ENCODE measurements at regions not wholly inside any gene's neighbourhood (a gene's known extent, or its start where the extent isn't known, plus 50 kb on each side); places are given as distances from the start of the nearest gene placed in this dataset.
"Not testable (repeated sequence)": the region's sequence is repeated elsewhere in the genome, so short reads cannot be mapped to it uniquely, and the experiment has no call there.

DNA sequence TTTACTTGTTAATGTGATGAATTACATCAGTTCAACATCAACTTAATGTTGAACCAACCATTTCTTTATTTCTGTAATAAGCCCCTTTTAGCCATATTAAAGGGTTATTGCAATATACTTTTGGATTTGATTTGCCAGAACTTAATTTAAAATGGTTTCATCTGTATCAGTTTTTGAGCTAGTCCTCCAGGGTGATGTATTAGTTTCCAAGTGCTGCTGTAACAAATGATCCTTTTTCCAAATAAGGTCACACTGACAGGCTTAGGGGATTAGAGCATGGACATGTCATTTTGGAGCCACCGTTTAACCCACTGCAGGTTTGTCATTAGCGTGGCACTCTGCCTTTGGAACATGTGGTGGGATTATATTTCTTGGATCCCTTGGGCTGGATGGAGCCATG, 244.8 kb upstream of the PLPP4 start:
- no peak overlapping the region for H3K4me3 ChIP-seq (ENCODE audit: low read depth, low read length)
- TF ChIP-seq CTCF (IDR thresholded peaks at IDR 0.05; ENCODE audit: insufficient read depth in 1 of 2, low read depth in 1 of 2, low read length in 1 of 2, severe bottlenecking in 1 of 2, unreplicated experiment in 1 of 2): no peak
- DNase-seq: no peak
- Mint-ChIP-seq H3K9me3 (ENCODE audit: unreplicated experiment) (no peaks in the 10 kb centered on the region), H3K27me3 (ENCODE audit: insufficient read depth, unreplicated experiment) (peaks cover 4% of the 10 kb centered on the region), H3K4me1 (ENCODE audit: low read depth, unreplicated experiment) (no peaks in the 10 kb centered on the region), H3K36me3 (ENCODE audit: insufficient read depth, unreplicated experiment) (no peaks in the 10 kb centered on the region), H3K27ac (ENCODE audit: unreplicated experiment) (no peak overlapping the region), H3K4me3 (ENCODE audit: unreplicated experiment) (no peak overlapping the region)
- H3K9me3 ChIP-seq: no peaks in the 10 kb centered on the region
- CTCF ChIA-PET: no interaction called here
- no peaks in the 10 kb centered on the region for H3K36me3 ChIP-seq (ENCODE audit: control insufficient read depth, insufficient read depth, low read length)
- intact Hi-C loops (cut with micrococcal nuclease; ENCODE audit: unreplicated experiment): no loop called here
- no peaks in the 10 kb centered on the region for H3K27me3 ChIP-seq (replicated peaks; ENCODE audit: control insufficient read depth, insufficient read depth, low read length)
- no peaks in the 10 kb centered on the region for H3K4me1 ChIP-seq
- BruUV-seq (replicated peaks): no TSS peak
- POLR2A ChIA-PET: no interaction called here

- H3K9me3 Mint-ChIP-seq (ENCODE audit: unreplicated experiment); DNase-seq; H3K4me1 Mint-ChIP-seq (ENCODE audit: low read depth, unreplicated experiment); H3K36me3 Mint-ChIP-seq (ENCODE audit: insufficient read depth, unreplicated experiment); H3K4me1 ChIP-seq; H3K4me3 ChIP-seq (ENCODE audit: low read depth, low read length); H3K27ac Mint-ChIP-seq (ENCODE audit: unreplicated experiment); POLR2A ChIA-PET; H3K27me3 Mint-ChIP-seq (ENCODE audit: insufficient read depth, unreplicated experiment); H3K4me3 Mint-ChIP-seq (ENCODE audit: unreplicated experiment); H3K36me3 ChIP-seq (ENCODE audit: control insufficient read depth, insufficient read depth, low read length); H3K27me3 ChIP-seq (replicated peaks; ENCODE audit: control insufficient read depth, insufficient read depth, low read length); H3K9me3 ChIP-seq; BruUV-seq (replicated peaks); CTCF ChIA-PET; intact Hi-C loops (cut with micrococcal nuclease; ENCODE audit: unreplicated experiment): not testable (repeated sequence)
These were observed 243.7 kb upstream of the PLPP4 start for GRCh38 chr10:120213283-120213682.

GRCh38 chr10:120217736-120218135, 239.3 kb upstream of the PLPP4 start:
- no peaks in the 10 kb centered on the region for H3K4me1 ChIP-seq
- no peak for DNase-seq
- no peaks in the 10 kb centered on the region for H3K9me3 Mint-ChIP-seq (ENCODE audit: unreplicated experiment)
- H3K36me3 Mint-ChIP-seq (ENCODE audit: insufficient read depth, unreplicated experiment): no peaks in the 10 kb centered on the region
- no peak overlapping the region for H3K4me3 ChIP-seq (ENCODE audit: low read depth, low read length)
- POLR2A ChIA-PET: no interaction called here
- H3K27ac Mint-ChIP-seq (ENCODE audit: unreplicated experiment): no peak overlapping the region
- CTCF ChIA-PET: no interaction called here
- intact Hi-C loops (cut with micrococcal nuclease; ENCODE audit: unreplicated experiment): no loop called here
- H3K27me3 ChIP-seq (replicated peaks; ENCODE audit: control insufficient read depth, insufficient read depth, low read length): no peaks in the 10 kb centered on the region; the same call in 1 of the 2 replicates
- peaks cover 5% of the 10 kb centered on the region for H3K27me3 Mint-ChIP-seq (ENCODE audit: insufficient read depth, unreplicated experiment)
- H3K36me3 ChIP-seq (ENCODE audit: control insufficient read depth, insufficient read depth, low read length): no peaks in the 10 kb centered on the region
- H3K4me3 Mint-ChIP-seq (ENCODE audit: unreplicated experiment): no peak overlapping the region
- H3K4me1 Mint-ChIP-seq (ENCODE audit: low read depth, unreplicated experiment): no peaks in the 10 kb centered on the region
- no TSS peak for BruUV-seq (replicated peaks)
- no peaks in the 10 kb centered on the region for H3K9me3 ChIP-seq
- no peak for TF ChIP-seq CTCF (IDR thresholded peaks at IDR 0.05; ENCODE audit: insufficient read depth in 1 of 2, low read depth in 1 of 2, low read length in 1 of 2, severe bottlenecking in 1 of 2, unreplicated experiment in 1 of 2)

DNA sequence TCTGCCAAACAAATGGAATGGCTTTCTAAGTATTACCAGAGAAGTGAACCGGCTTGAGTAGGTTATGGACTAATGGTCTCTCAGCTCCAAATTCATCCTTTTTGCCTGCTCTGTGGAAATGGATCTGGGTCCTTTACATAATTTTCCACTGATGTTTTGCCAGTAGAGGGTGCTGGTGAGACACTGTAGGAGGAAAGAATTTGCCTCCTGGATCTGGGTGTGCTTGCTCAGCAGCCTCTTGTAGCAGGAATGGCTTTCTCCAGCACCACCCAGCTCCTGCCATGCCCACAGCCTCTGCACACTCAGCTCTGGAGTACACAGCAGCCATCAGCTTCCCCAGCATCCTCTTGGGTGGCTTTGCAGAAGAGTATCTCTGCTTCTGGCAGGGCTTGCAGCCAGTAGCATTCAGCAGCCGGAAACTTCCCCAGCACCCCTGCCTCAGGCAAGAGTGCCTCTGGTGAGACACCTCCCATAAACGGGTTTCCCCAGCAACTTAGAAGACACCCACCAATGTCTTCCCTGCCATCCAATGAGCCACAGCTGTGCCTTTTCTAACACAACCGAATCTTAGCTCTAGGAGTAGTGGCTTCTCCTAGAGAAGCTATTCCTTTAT, 235.0 kb upstream of the PLPP4 start:
- peaks cover 17% of the 10 kb centered on the region for H3K27me3 Mint-ChIP-seq (ENCODE audit: insufficient read depth, unreplicated experiment)
- Histone ChIP-seq H3K9me3 (no peaks in the 10 kb centered on the region), H3K27me3 (replicated peaks; ENCODE audit: control insufficient read depth, insufficient read depth, low read length) (no peaks in the 10 kb centered on the region; the same call in 1 of the 2 replicates), H3K36me3 (ENCODE audit: control insufficient read depth, insufficient read depth, low read length) (no peaks in the 10 kb centered on the region), H3K4me1 (no peaks in the 10 kb centered on the region), H3K4me3 (ENCODE audit: low read depth, low read length) (no peak overlapping the region)
- intact Hi-C loops (cut with micrococcal nuclease; ENCODE audit: unreplicated experiment): no loop called here
- CTCF ChIA-PET: interaction anchor here (0.6 to 2.8 kb wide), 6 partner anchors 13 to 170 kb away, joined by 3 to 32 read pairs (median 6); no protein-coding TSS in a partner anchor
- no peaks in the 10 kb centered on the region for H3K4me1 Mint-ChIP-seq (ENCODE audit: low read depth, unreplicated experiment)
- peak; percentile 62 to 75 for DNase-seq
- H3K27ac Mint-ChIP-seq (ENCODE audit: unreplicated experiment): no peak overlapping the region
- no peaks in the 10 kb centered on the region for H3K36me3 Mint-ChIP-seq (ENCODE audit: insufficient read depth, unreplicated experiment)
- no peaks in the 10 kb centered on the region for H3K9me3 Mint-ChIP-seq (ENCODE audit: unreplicated experiment)
- no peak overlapping the region for H3K4me3 Mint-ChIP-seq (ENCODE audit: unreplicated experiment)
- POLR2A ChIA-PET: no interaction called here
- no TSS peak for BruUV-seq (replicated peaks)
- TF ChIP-seq CTCF (IDR thresholded peaks at IDR 0.05; ENCODE audit: insufficient read depth in 1 of 2, low read depth in 1 of 2, low read length in 1 of 2, severe bottlenecking in 1 of 2, unreplicated experiment in 1 of 2): peak; percentile 78 to 85

All from Caco-2 (cell line).